ENCODE measurements at regions not wholly inside any gene's neighbourhood (a gene's known extent, or its start where the extent isn't known, plus 50 kb on each side); places are given as distances from the start of the nearest gene placed in this dataset.

DNA sequence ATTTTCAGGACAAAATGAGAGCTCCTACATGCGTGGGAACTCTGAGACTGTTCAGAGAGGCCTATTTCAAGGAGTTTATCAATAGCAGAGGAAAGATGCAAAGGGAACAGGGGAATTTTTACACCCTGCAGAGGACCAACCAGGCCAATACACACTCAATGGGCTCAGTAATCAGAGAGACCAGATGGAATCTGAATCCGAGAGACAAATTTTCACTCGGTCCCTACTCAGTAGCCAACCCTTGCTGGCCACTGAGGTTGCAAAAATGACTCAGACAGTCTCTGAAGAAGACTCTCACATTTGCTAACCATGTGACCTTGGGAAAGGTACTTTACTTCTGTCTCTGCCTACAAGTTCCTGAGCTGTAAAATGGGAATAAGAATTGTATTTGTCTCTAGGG, 479.4 kb downstream of the CDK5RAP2 start:
- Mint-ChIP-seq H3K4me1 (peaks cover 0 to 1% (median 0%) of the 10 kb centered on the region in 4 donors), H3K27ac (no peak overlapping the region), H3K4me3 (no peak overlapping the region), H3K27me3 (peaks cover 0 to 1% of the 10 kb centered on the region in 2 donors), H3K9me3 (peaks cover 0 to 10% (median 3%) of the 10 kb centered on the region in 8 donors), H3K36me3 (no peaks in the 10 kb centered on the region)
- DNase-seq: no peak
- POLR2A ChIA-PET (ENCODE audit: partially characterized antibody): no interaction called here
- Histone ChIP-seq H3K27ac (ENCODE audit: low read depth, low read length) (no peak overlapping the region), H3K4me1 (ENCODE audit: insufficient read depth, low read length) (no peaks in the 10 kb centered on the region), H3K36me3 (ENCODE audit: insufficient read depth, low read length) (no peaks in the 10 kb centered on the region), H3K4me3 (ENCODE audit: low read length in 2 of 2) (no peak overlapping the region), H3K9me3 (ENCODE audit: control insufficient read depth in 1 of 2, low read length in 2 of 2) (no peaks in the 10 kb centered on the region), H3K27me3 (ENCODE audit: insufficient read depth, low read length) (no peaks in the 10 kb centered on the region)
- CTCF ChIA-PET (ENCODE audit: partially characterized antibody): no interaction called here
- intact Hi-C loops (cut with micrococcal nuclease): no loop called here

- no peak for DNase-seq
- no peaks in the 10 kb centered on the region for H3K27me3 Mint-ChIP-seq
- no peaks in the 10 kb centered on the region for H3K36me3 Mint-ChIP-seq
- intact Hi-C loops (cut with micrococcal nuclease): no loop called here
- CTCF ChIA-PET (ENCODE audit: partially characterized antibody): no interaction called here
- no peak overlapping the region for H3K4me3 Mint-ChIP-seq
- H3K27me3 ChIP-seq (ENCODE audit: insufficient read depth, low read length): no peaks in the 10 kb centered on the region
- H3K4me3 ChIP-seq (ENCODE audit: low read length in 2 of 2): no peak overlapping the region
- H3K9me3 ChIP-seq (ENCODE audit: control insufficient read depth in 1 of 2, low read length in 2 of 2): no peaks in the 10 kb centered on the region
- no peaks in the 10 kb centered on the region for H3K4me1 ChIP-seq (ENCODE audit: insufficient read depth, low read length)
- H3K9me3 Mint-ChIP-seq: peaks cover 0 to 14% (median 2%) of the 10 kb centered on the region in 8 donors
- POLR2A ChIA-PET (ENCODE audit: partially characterized antibody): no interaction called here
- no peaks in the 10 kb centered on the region for H3K4me1 Mint-ChIP-seq
- H3K27ac Mint-ChIP-seq: no peak overlapping the region
- no peaks in the 10 kb centered on the region for H3K36me3 ChIP-seq (ENCODE audit: insufficient read depth, low read length)
- no peak overlapping the region for H3K27ac ChIP-seq (ENCODE audit: low read depth, low read length)
These were observed 480.9 kb downstream of the CDK5RAP2 start for GRCh38 chr9:120099065-120099464.

DNA sequence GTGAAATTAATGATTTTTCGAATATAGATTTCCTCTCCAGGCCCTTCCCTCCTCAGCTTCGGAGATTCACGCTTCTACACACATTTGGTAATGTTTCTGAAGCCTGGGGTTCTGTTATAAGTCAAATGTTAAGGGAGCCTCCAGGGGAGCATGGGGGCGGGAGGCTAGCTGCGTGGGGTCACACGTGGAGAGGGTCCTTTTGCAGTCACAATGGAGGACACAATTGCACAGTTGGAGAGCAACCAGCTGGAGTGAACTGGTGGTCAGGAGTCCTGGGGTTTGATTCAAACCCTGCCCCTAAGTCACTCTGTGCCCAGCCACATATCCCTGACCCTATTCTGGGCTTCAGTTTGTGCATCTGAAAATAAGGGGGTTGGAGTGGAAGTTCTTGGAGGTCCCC, 481.4 kb downstream of the CDK5RAP2 start:
- Histone ChIP-seq H3K27ac (ENCODE audit: low read depth, low read length) (no peak overlapping the region), H3K4me3 (ENCODE audit: low read length in 2 of 2) (no peak overlapping the region), H3K36me3 (ENCODE audit: insufficient read depth, low read length) (no peaks in the 10 kb centered on the region), H3K27me3 (ENCODE audit: insufficient read depth, low read length) (no peaks in the 10 kb centered on the region), H3K4me1 (ENCODE audit: insufficient read depth, low read length) (no peaks in the 10 kb centered on the region), H3K9me3 (ENCODE audit: control insufficient read depth in 1 of 2, low read length in 2 of 2) (no peaks in the 10 kb centered on the region)
- ChIA-PET CTCF (ENCODE audit: partially characterized antibody) (no interaction called here), POLR2A (ENCODE audit: partially characterized antibody) (no interaction called here)
- no peak overlapping the region for H3K27ac Mint-ChIP-seq
- intact Hi-C loops (cut with micrococcal nuclease): no loop called here
- H3K9me3 Mint-ChIP-seq: peaks cover 0 to 14% (median 2%) of the 10 kb centered on the region in 8 donors
- DNase-seq: no peak
- no peak overlapping the region for H3K4me3 Mint-ChIP-seq
- no peaks in the 10 kb centered on the region for H3K4me1 Mint-ChIP-seq
- H3K27me3 Mint-ChIP-seq: no peaks in the 10 kb centered on the region
- H3K36me3 Mint-ChIP-seq: no peaks in the 10 kb centered on the region

- H3K27ac Mint-ChIP-seq: no peak overlapping the region
- no peak overlapping the region for H3K27ac ChIP-seq (ENCODE audit: low read depth, low read length)
- H3K27me3 Mint-ChIP-seq: no peaks in the 10 kb centered on the region
- H3K4me1 ChIP-seq (ENCODE audit: insufficient read depth, low read length): no peaks in the 10 kb centered on the region
- H3K4me1 Mint-ChIP-seq: no peaks in the 10 kb centered on the region
- ChIA-PET POLR2A (ENCODE audit: partially characterized antibody) (no interaction called here), CTCF (ENCODE audit: partially characterized antibody) (no interaction called here)
- H3K27me3 ChIP-seq (ENCODE audit: insufficient read depth, low read length): no peaks in the 10 kb centered on the region
- no peak overlapping the region for H3K4me3 ChIP-seq (ENCODE audit: low read length in 2 of 2)
- intact Hi-C loops (cut with micrococcal nuclease): no loop called here
- H3K36me3 Mint-ChIP-seq: peaks cover 1 to 7% of the 10 kb centered on the region in 2 donors
- no peak overlapping the region for H3K4me3 Mint-ChIP-seq
- no peak for DNase-seq
- no peaks in the 10 kb centered on the region for H3K9me3 ChIP-seq (ENCODE audit: control insufficient read depth in 1 of 2, low read length in 2 of 2)
- peaks cover 6 to 24% (median 16%) of the 10 kb centered on the region in 8 donors for H3K9me3 Mint-ChIP-seq
- no peaks in the 10 kb centered on the region for H3K36me3 ChIP-seq (ENCODE audit: insufficient read depth, low read length)
These were observed 488.8 kb downstream of the CDK5RAP2 start for GRCh38 chr9:120091206-120091605.

- H3K27ac Mint-ChIP-seq: no peak overlapping the region
- ChIA-PET POLR2A (ENCODE audit: partially characterized antibody) (no interaction called here), CTCF (ENCODE audit: partially characterized antibody) (no interaction called here)
- no peak overlapping the region for H3K4me3 ChIP-seq (ENCODE audit: low read length in 2 of 2)
- peaks cover 0 to 1% of the 10 kb centered on the region in 2 donors for H3K27me3 Mint-ChIP-seq
- H3K36me3 ChIP-seq (ENCODE audit: insufficient read depth, low read length): no peaks in the 10 kb centered on the region
- H3K9me3 ChIP-seq (ENCODE audit: control insufficient read depth in 1 of 2, low read length in 2 of 2): no peaks in the 10 kb centered on the region
- no peak overlapping the region for H3K4me3 Mint-ChIP-seq
- peaks cover 0 to 7% of the 10 kb centered on the region in 2 donors for H3K36me3 Mint-ChIP-seq
- no peak overlapping the region for H3K27ac ChIP-seq (ENCODE audit: low read depth, low read length)
- no peaks in the 10 kb centered on the region for H3K4me1 ChIP-seq (ENCODE audit: insufficient read depth, low read length)
- H3K27me3 ChIP-seq (ENCODE audit: insufficient read depth, low read length): no peaks in the 10 kb centered on the region
- peaks cover 5 to 45% (median 23%) of the 10 kb centered on the region in 8 donors for H3K9me3 Mint-ChIP-seq
- no peak for DNase-seq
- intact Hi-C loops (cut with micrococcal nuclease): no loop called here
- no peaks in the 10 kb centered on the region for H3K4me1 Mint-ChIP-seq
These were observed 499.1 kb downstream of the CDK5RAP2 start for GRCh38 chr9:120080849-120081248.

GRCh38 chr9:120078112-120078511, 501.9 kb downstream of the CDK5RAP2 start:
- Histone ChIP-seq H3K9me3 (ENCODE audit: control insufficient read depth in 1 of 2, low read length in 2 of 2) (no peaks in the 10 kb centered on the region), H3K4me1 (ENCODE audit: insufficient read depth, low read length) (no peaks in the 10 kb centered on the region), H3K27ac (ENCODE audit: low read depth, low read length) (no peak overlapping the region), H3K36me3 (ENCODE audit: insufficient read depth, low read length) (no peaks in the 10 kb centered on the region), H3K27me3 (ENCODE audit: insufficient read depth, low read length) (no peaks in the 10 kb centered on the region), H3K4me3 (ENCODE audit: low read length in 2 of 2) (no peak overlapping the region)
- Mint-ChIP-seq H3K27ac (no peak overlapping the region), H3K4me3 (no peak overlapping the region), H3K4me1 (no peaks in the 10 kb centered on the region), H3K36me3 (no peaks in the 10 kb centered on the region), H3K27me3 (peaks cover 0 to 1% of the 10 kb centered on the region in 2 donors), H3K9me3 (peaks cover 0 to 23% (median 8%) of the 10 kb centered on the region in 8 donors)
- POLR2A ChIA-PET (ENCODE audit: partially characterized antibody): no interaction called here
- CTCF ChIA-PET (ENCODE audit: partially characterized antibody): no interaction called here
- intact Hi-C loops (cut with micrococcal nuclease): no loop called here
- DNase-seq: no peak

DNA sequence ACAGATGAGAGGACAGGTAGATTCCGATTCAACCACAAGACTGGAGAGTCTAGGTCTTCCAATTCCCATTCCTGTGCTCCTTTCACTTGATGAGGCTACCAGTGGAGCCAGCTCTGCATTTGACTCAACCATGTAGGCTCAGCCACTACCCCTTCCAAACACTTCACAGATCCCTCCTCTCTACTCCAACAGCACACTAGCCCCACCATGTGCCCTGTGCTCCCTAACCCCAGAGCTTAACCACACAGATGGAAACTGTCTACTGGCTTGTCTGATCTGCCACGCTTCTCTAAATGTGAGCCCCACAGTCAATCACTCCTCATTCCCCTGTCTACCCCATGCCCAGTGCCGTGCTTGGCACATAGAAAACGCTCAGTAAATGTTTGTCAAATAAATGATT, 508.2 kb downstream of the CDK5RAP2 start:
- no peaks in the 10 kb centered on the region for H3K36me3 Mint-ChIP-seq
- Histone ChIP-seq H3K36me3 (ENCODE audit: insufficient read depth, low read length) (no peaks in the 10 kb centered on the region), H3K9me3 (ENCODE audit: control insufficient read depth in 1 of 2, low read length in 2 of 2) (no peaks in the 10 kb centered on the region), H3K4me3 (ENCODE audit: low read length in 2 of 2) (no peak overlapping the region), H3K4me1 (ENCODE audit: insufficient read depth, low read length) (no peaks in the 10 kb centered on the region), H3K27ac (ENCODE audit: low read depth, low read length) (no peak overlapping the region), H3K27me3 (ENCODE audit: insufficient read depth, low read length) (no peaks in the 10 kb centered on the region)
- POLR2A ChIA-PET (ENCODE audit: partially characterized antibody): no interaction called here
- H3K4me1 Mint-ChIP-seq: no peaks in the 10 kb centered on the region
- H3K4me3 Mint-ChIP-seq: no peak overlapping the region
- intact Hi-C loops (cut with micrococcal nuclease): no loop called here
- peaks cover 0 to 9% (median 0%) of the 10 kb centered on the region in 8 donors for H3K9me3 Mint-ChIP-seq
- CTCF ChIA-PET (ENCODE audit: partially characterized antibody): no interaction called here
- no peaks in the 10 kb centered on the region for H3K27me3 Mint-ChIP-seq
- H3K27ac Mint-ChIP-seq: no peak overlapping the region
- DNase-seq: no peak

- ChIA-PET POLR2A (ENCODE audit: partially characterized antibody) (no interaction called here), CTCF (ENCODE audit: partially characterized antibody) (no interaction called here)
- Mint-ChIP-seq H3K36me3 (no peaks in the 10 kb centered on the region), H3K4me3 (no peak overlapping the region), H3K9me3 (peaks cover 0 to 10% (median 4%) of the 10 kb centered on the region in 8 donors), H3K27me3 (no peaks in the 10 kb centered on the region), H3K4me1 (no peaks in the 10 kb centered on the region), H3K27ac (no peak overlapping the region)
- Histone ChIP-seq H3K27me3 (ENCODE audit: insufficient read depth, low read length) (no peaks in the 10 kb centered on the region), H3K27ac (ENCODE audit: low read depth, low read length) (no peak overlapping the region), H3K4me3 (ENCODE audit: low read length in 2 of 2) (no peak overlapping the region), H3K36me3 (ENCODE audit: insufficient read depth, low read length) (no peaks in the 10 kb centered on the region), H3K4me1 (ENCODE audit: insufficient read depth, low read length) (no peaks in the 10 kb centered on the region), H3K9me3 (ENCODE audit: control insufficient read depth in 1 of 2, low read length in 2 of 2) (no peaks in the 10 kb centered on the region)
- intact Hi-C loops (cut with micrococcal nuclease): no loop called here
- DNase-seq: no peak
These were observed 513.7 kb downstream of the CDK5RAP2 start for GRCh38 chr9:120066315-120066714.
